ENCODE measurements at regions not wholly inside any gene's neighbourhood (a gene's known extent, or its start where the extent isn't known, plus 50 kb on each side); places are given as distances from the start of the nearest gene placed in this dataset.

DNA sequence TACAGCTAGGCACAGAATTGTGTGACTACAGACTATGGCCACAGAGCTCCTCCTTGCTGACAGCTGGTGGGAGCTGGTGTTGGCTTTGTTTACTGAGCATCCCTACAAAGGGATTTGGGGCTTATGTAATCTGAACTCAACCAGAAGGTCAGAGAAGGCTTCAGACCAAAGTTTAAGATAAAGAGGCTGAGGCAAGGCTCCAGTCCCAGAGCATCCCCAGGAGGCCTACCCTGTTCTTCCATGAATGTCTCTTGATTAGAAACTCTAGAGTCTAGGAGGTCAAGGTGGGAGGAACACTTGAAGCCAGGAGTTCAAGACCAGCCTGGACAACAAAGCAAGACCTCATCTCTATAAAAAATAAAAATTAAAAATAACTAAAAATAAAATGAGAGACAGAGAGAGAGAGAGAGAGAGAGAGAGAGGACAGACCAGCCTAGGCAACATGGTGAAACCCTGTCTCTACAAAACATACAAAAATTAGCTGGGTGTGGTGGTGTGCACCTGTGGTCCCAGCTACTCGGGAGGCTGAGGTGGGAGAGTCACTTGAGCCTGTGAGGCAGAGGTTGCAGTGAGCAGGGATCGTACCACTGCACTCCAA is 125.5 kb upstream of the SERPIND1 start:
- Histone ChIP-seq H3K4me3 (no peak overlapping the region), H3K27me3 (replicated peaks in 1 of 7) (no peaks in the 10 kb centered on the region), H3K4me1 (no peaks in the 10 kb centered on the region), H3K36me3 (no peaks in the 10 kb centered on the region), H3K9me3 (no peaks in the 10 kb centered on the region), H3K27ac (no peak overlapping the region)
- DNase-seq: no peak
- 73 to 93% (median 90%) methylated on average over 2 of the region's 2 CpGs for WGBS, 5 donors
- intact Hi-C loops (cut with DNase I; ENCODE audit: low total_unique reads): no loop called here
- TF ChIP-seq POLR2A (IDR thresholded peaks at IDR 0.05) (no peak), POLR2AphosphoS5 (IDR thresholded peaks at IDR 0.05) (no peak)
- TF ChIP-seq, protein P1, sequence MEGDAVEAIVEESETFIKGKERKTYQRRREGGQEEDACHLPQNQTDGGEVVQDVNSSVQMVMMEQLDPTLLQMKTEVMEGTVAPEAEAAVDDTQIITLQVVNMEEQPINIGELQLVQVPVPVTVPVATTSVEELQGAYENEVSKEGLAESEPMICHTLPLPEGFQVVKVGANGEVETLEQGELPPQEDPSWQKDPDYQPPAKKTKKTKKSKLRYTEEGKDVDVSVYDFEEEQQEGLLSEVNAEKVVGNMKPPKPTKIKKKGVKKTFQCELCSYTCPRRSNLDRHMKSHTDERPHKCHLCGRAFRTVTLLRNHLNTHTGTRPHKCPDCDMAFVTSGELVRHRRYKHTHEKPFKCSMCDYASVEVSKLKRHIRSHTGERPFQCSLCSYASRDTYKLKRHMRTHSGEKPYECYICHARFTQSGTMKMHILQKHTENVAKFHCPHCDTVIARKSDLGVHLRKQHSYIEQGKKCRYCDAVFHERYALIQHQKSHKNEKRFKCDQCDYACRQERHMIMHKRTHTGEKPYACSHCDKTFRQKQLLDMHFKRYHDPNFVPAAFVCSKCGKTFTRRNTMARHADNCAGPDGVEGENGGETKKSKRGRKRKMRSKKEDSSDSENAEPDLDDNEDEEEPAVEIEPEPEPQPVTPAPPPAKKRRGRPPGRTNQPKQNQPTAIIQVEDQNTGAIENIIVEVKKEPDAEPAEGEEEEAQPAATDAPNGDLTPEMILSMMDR (IDR thresholded peaks at IDR 0.05 in 8 of 11, conservative IDR thresholded peaks at IDR 0.05 in 3 of 11): no peak

DNA sequence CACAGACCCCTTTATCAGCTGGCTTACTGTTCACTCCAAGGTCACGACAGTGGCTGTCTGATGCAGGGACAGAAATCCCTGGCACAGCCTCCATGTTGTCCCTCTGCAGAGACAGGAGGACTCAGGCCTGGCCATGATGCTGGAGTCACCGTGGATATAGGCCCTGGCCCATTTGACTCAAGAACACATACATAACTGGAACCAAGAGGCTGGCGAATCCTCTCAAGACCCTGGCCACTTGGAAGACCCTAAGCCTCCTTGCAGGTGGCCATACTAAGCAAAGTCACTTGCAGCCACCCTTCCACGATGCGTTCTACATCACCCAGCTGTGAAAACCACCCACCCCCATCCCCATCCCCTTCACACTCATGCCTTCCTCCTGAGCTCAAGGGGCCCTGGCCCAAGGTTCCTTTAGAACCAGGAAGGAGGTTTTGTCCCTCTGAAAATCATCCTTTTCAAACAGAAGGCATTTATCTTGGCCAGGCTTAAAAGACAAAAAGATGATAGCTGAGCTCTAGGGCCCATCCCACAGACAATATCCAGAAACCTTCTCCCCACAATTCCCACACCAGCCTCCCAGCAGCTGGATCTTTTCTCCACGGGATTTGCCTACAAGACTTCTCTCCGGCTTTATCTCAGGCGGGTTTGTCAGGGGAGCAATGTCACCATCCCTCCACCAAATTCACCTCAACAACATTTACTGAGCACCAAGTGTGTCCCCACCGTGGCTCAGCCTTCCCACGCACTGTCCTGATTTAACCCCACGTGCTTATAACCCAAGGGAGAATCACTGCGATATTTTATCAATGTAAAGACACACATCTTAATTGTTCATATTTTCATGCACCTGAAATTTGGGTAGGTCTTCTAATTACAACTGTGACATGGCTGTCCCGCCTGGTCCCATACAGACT is 123.4 kb upstream of the SERPIND1 start:
- TF ChIP-seq POLR2A (IDR thresholded peaks at IDR 0.05) (no peak), POLR2AphosphoS5 (IDR thresholded peaks at IDR 0.05) (no peak)
- TF ChIP-seq, protein P1 (IDR thresholded peaks at IDR 0.05 in 8 of 11, conservative IDR thresholded peaks at IDR 0.05 in 3 of 11): no peak
- Histone ChIP-seq H3K27ac (no peak overlapping the region), H3K9me3 (no peaks in the 10 kb centered on the region), H3K27me3 (replicated peaks in 1 of 7) (no peaks in the 10 kb centered on the region), H3K36me3 (no peaks in the 10 kb centered on the region), H3K4me3 (no peak overlapping the region), H3K4me1 (no peaks in the 10 kb centered on the region)
- intact Hi-C loops (cut with DNase I; ENCODE audit: low total_unique reads): no loop called here
- WGBS, 5 donors: 86 to 93% (median 89%) methylated on average over 13 of the region's 13 CpGs
- no peak for DNase-seq

DNA sequence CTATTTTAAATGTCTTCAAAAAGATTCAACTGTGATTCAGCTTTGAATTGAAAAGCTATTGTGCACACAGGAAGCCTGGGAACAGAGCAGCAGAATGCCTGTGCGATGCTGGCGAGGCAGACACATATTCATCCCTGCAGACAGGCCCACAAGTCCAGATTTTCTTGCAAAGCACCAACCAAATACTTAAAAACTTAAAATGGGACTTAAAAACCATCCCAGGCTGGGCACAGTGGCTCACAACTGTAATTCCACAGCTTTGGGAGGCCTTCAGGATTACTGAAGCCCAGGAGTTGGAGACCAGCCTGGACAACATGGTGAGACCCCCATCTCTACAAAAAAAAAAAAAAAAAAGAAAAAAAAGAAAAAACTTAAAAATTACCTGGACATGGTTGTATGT is 122.6 kb upstream of the SERPIND1 start:
- Histone ChIP-seq H3K9me3 (no peaks in the 10 kb centered on the region), H3K27me3 (replicated peaks in 1 of 7) (no peaks in the 10 kb centered on the region), H3K27ac (no peak overlapping the region), H3K4me1 (no peaks in the 10 kb centered on the region), H3K36me3 (no peaks in the 10 kb centered on the region), H3K4me3 (no peak overlapping the region)
- DNase-seq: no peak
- intact Hi-C loops (cut with DNase I; ENCODE audit: low total_unique reads): no loop called here
- 76 to 92% (median 83%) methylated on average over 2 of the region's 2 CpGs for WGBS, 5 donors
- TF ChIP-seq POLR2A (IDR thresholded peaks at IDR 0.05) (no peak), POLR2AphosphoS5 (IDR thresholded peaks at IDR 0.05) (no peak)
- TF ChIP-seq, protein P1 (IDR thresholded peaks at IDR 0.05 in 8 of 11, conservative IDR thresholded peaks at IDR 0.05 in 3 of 11): no peak

DNA sequence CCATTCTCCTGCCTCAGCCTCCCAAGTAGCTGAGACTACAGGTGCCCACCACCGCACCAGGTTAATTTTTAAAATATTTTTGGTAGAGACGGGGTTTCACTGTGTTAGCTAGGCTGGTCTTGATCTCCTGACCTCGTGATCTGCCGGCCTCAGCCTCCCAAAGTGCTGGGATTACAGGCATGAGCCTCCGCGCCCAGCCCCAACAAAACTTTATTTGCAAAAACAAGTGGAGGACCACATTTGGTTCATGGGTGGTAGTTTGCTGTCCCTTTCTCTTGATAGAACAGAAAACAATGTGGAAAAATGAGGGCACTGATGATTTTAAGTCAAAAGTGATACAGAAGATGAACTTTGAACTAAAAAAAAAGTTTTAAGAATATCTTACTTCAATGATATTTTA is 121.8 kb upstream of the SERPIND1 start:
- Histone ChIP-seq H3K27ac (no peak overlapping the region), H3K36me3 (no peaks in the 10 kb centered on the region), H3K4me3 (no peak overlapping the region), H3K4me1 (no peaks in the 10 kb centered on the region), H3K27me3 (replicated peaks in 1 of 7) (no peaks in the 10 kb centered on the region), H3K9me3 (no peaks in the 10 kb centered on the region)
- WGBS, 5 donors: 85 to 95% (median 93%) methylated on average over 6 of the region's 6 CpGs
- TF ChIP-seq, protein P1 (IDR thresholded peaks at IDR 0.05 in 8 of 11, conservative IDR thresholded peaks at IDR 0.05 in 3 of 11): no peak
- TF ChIP-seq POLR2AphosphoS5 (IDR thresholded peaks at IDR 0.05) (no peak), POLR2A (IDR thresholded peaks at IDR 0.05) (no peak)
- no peak for DNase-seq
- intact Hi-C loops (cut with DNase I; ENCODE audit: low total_unique reads): no loop called here

Measured in spleen (tissue), 11 donors.